ENCODE measurements at regions not wholly inside any gene's neighbourhood (a gene's known extent, or its start where the extent isn't known, plus 50 kb on each side); places are given as distances from the start of the nearest gene placed in this dataset.

DNA sequence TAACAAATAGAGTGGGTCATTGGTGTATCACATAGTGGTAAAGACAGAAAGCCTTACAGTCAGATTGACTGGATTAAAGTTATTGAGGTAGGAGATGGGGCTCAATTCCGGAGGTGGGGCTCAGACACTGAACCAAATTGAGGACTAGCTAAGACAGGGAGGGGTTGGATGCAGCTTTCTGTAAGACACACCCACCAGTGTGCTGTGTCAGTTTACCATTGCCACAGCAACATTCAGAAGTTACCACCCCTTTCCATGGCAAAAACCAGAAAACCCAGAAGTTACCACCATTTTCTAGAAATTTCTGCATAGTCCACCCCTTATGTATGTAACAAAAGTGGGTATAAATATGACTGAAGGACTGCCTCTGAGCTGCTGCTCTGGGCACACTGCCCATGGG lies 167.6 kb upstream of the TMEM72 start:
- no peak for TF ChIP-seq POLR2A (IDR thresholded peaks at IDR 0.05)
- TF ChIP-seq, protein P1, sequence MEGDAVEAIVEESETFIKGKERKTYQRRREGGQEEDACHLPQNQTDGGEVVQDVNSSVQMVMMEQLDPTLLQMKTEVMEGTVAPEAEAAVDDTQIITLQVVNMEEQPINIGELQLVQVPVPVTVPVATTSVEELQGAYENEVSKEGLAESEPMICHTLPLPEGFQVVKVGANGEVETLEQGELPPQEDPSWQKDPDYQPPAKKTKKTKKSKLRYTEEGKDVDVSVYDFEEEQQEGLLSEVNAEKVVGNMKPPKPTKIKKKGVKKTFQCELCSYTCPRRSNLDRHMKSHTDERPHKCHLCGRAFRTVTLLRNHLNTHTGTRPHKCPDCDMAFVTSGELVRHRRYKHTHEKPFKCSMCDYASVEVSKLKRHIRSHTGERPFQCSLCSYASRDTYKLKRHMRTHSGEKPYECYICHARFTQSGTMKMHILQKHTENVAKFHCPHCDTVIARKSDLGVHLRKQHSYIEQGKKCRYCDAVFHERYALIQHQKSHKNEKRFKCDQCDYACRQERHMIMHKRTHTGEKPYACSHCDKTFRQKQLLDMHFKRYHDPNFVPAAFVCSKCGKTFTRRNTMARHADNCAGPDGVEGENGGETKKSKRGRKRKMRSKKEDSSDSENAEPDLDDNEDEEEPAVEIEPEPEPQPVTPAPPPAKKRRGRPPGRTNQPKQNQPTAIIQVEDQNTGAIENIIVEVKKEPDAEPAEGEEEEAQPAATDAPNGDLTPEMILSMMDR (IDR thresholded peaks at IDR 0.05), result no peak

Measured in thyroid gland (tissue), 4 donors.